SK-N-SH treated with all-trans-retinoic acid at 6 μM for 48 hours (cell line): ENCODE measurements at regions not wholly inside any gene's neighbourhood (a gene's known extent, or its start where the extent isn't known, plus 50 kb on each side); places are given as distances from the start of the nearest gene placed in this dataset.

Source experiments
- ATAC-seq: fragments of 200-7000 bp; cut with Tn5 transposase; 3 replicates; pipeline ENCODE4 v1.9.1; 2020; ENCODE audit warnings: mild to moderate bottlenecking, moderate library complexity
- ARNTL ChIP-seq: fragments of 450-650 bp; formaldehyde crosslinking; IDR thresholded peaks from 2 replicates; pipeline ENCODE4 v1.5.0; 2020; ENCODE audit warnings: low read depth, mild to moderate bottlenecking, moderate library complexity, borderline replicate concordance
- BACH2 ChIP-seq: fragments of 250-450 bp; sonication (Bioruptor Pico); IDR thresholded peaks from 2 replicates; pipeline ENCODE4 v1.9.0; 2021; ENCODE audit warnings: mild to moderate bottlenecking, borderline replicate concordance
- CSRNP3 ChIP-seq: fragments of 250-450 bp; sonication (Bioruptor Pico); IDR thresholded peaks from 2 replicates; pipeline ENCODE4 v1.5.1; 2021; ENCODE audit warnings: mild to moderate bottlenecking, moderate library complexity
- ESRRG ChIP-seq: fragments of 250-450 bp; sonication (Bioruptor Pico); IDR thresholded peaks from 2 replicates; pipeline ENCODE4 v1.6.1; 2021; ENCODE audit warnings: mild to moderate bottlenecking
- GLIS3 ChIP-seq: fragments of 250-450 bp; sonication (Bioruptor Pico); IDR thresholded peaks from 2 replicates; pipeline ENCODE4 v1.5.0; 2020; ENCODE audit warnings: mild to moderate bottlenecking, moderate library complexity
- OSR1 ChIP-seq: fragments of 250-450 bp; sonication (Bioruptor Pico); IDR thresholded peaks from 2 replicates; pipeline ENCODE4 v1.8.0; 2022; ENCODE audit warnings: moderate library complexity, mild to moderate bottlenecking, inconsistent platforms
- RARB ChIP-seq: fragments of 250-450 bp; sonication (Bioruptor Pico); IDR thresholded peaks from 2 replicates; pipeline ENCODE4 v1.8.0; 2021; ENCODE audit warnings: mild to moderate bottlenecking, moderate library complexity
- SNAI2 ChIP-seq: fragments of 250-450 bp; sonication (Bioruptor Pico); IDR thresholded peaks from 2 replicates; pipeline ENCODE4 v1.5.0; 2020; ENCODE audit warnings: mild to moderate bottlenecking, moderate library complexity
- TCF4 ChIP-seq: fragments of 250-450 bp; sonication (Bioruptor Pico); IDR thresholded peaks from 2 replicates; pipeline ENCODE4 v1.8.0; 2021; ENCODE audit warnings: mild to moderate bottlenecking, moderate library complexity, borderline replicate concordance
- ZFP3 ChIP-seq: fragments of 250-450 bp; sonication (Bioruptor Pico); IDR thresholded peaks from 2 replicates; pipeline ENCODE4 v1.5.0; 2020; ENCODE audit warnings: mild to moderate bottlenecking, moderate library complexity
- ZNF565 ChIP-seq: fragments of 450-650 bp; formaldehyde crosslinking; conservative IDR thresholded peaks from 2 replicates; pipeline ENCODE4 v1.5.0; 2020; ENCODE audit warnings: low read depth, mild to moderate bottlenecking, moderate library complexity
- ZNF70 ChIP-seq: fragments of 450-650 bp; formaldehyde crosslinking; IDR thresholded peaks from 2 replicates; pipeline ENCODE4 v1.5.0; 2020; ENCODE audit warnings: mild to moderate bottlenecking, moderate library complexity
- ZNF8 ChIP-seq: fragments of 450-650 bp; formaldehyde crosslinking; IDR thresholded peaks from 2 replicates; pipeline ENCODE4 v1.5.0; 2020; ENCODE audit warnings: mild to moderate bottlenecking, moderate library complexity
- TF ChIP-seq, protein P1 (sequence below): fragments of 250-450 bp; sonication (Bioruptor Pico); IDR thresholded peaks from 2 replicates; pipeline ENCODE4 v1.5.0; 2020; ENCODE audit warnings: mild to moderate bottlenecking, moderate library complexity
- TF ChIP-seq, protein P2 (sequence below): fragments of 250-450 bp; sonication (Bioruptor Pico); IDR thresholded peaks from 2 replicates; pipeline ENCODE4 v1.8.0; 2020; ENCODE audit warnings: mild to moderate bottlenecking, moderate library complexity, borderline replicate concordance
- TF ChIP-seq, protein P3 (sequence below): fragments of 250-450 bp; sonication (Bioruptor Pico); IDR thresholded peaks from 2 replicates; pipeline ENCODE4 v1.5.1; 2020; ENCODE audit warnings: low read depth, mild to moderate bottlenecking, moderate library complexity

- TF ChIP-seq, protein P1, sequence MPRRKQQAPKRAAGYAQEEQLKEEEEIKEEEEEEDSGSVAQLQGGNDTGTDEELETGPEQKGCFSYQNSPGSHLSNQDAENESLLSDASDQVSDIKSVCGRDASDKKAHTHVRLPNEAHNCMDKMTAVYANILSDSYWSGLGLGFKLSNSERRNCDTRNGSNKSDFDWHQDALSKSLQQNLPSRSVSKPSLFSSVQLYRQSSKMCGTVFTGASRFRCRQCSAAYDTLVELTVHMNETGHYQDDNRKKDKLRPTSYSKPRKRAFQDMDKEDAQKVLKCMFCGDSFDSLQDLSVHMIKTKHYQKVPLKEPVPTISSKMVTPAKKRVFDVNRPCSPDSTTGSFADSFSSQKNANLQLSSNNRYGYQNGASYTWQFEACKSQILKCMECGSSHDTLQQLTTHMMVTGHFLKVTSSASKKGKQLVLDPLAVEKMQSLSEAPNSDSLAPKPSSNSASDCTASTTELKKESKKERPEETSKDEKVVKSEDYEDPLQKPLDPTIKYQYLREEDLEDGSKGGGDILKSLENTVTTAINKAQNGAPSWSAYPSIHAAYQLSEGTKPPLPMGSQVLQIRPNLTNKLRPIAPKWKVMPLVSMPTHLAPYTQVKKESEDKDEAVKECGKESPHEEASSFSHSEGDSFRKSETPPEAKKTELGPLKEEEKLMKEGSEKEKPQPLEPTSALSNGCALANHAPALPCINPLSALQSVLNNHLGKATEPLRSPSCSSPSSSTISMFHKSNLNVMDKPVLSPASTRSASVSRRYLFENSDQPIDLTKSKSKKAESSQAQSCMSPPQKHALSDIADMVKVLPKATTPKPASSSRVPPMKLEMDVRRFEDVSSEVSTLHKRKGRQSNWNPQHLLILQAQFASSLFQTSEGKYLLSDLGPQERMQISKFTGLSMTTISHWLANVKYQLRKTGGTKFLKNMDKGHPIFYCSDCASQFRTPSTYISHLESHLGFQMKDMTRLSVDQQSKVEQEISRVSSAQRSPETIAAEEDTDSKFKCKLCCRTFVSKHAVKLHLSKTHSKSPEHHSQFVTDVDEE (CRISPR knock-in tag), result no peak
- TF ChIP-seq ZNF565 (CRISPR knock-in tag) (no peak), SNAI2 (CRISPR knock-in tag) (no peak), OSR1 (CRISPR knock-in tag) (no peak)
- TF ChIP-seq, all 23 proteins: peak for 0
Measured at GRCh38 chr2:129113776-129114175, 795.1 kb upstream of the HS6ST1 start (continued).

DNA sequence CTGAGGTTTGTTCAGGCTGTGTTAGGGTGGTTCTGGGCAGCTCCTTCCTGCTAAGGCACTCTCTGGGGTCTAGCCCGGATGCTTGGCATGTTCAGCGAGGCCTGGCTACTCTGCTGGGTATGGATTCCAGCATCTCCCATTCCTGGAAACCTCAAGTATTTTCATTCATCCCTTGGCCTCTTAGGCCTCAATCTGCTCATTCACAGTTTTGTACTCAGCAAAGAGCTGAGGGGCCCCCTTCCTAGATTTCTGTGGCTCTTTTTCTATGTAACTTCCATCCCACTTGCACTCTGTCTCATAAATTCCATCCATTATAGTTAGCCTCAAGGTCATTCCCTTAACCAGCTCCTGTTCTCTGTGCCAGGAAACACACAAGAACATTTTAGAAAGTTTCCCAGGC, 798.8 kb upstream of the HS6ST1 start:
- no peak for ATAC-seq
- TF ChIP-seq RARB (CRISPR knock-in tag) (no peak), ZNF8 (CRISPR knock-in tag) (no peak)
- TF ChIP-seq, protein P2, sequence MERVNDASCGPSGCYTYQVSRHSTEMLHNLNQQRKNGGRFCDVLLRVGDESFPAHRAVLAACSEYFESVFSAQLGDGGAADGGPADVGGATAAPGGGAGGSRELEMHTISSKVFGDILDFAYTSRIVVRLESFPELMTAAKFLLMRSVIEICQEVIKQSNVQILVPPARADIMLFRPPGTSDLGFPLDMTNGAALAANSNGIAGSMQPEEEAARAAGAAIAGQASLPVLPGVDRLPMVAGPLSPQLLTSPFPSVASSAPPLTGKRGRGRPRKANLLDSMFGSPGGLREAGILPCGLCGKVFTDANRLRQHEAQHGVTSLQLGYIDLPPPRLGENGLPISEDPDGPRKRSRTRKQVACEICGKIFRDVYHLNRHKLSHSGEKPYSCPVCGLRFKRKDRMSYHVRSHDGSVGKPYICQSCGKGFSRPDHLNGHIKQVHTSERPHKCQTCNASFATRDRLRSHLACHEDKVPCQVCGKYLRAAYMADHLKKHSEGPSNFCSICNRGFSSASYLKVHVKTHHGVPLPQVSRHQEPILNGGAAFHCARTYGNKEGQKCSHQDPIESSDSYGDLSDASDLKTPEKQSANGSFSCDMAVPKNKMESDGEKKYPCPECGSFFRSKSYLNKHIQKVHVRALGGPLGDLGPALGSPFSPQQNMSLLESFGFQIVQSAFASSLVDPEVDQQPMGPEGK (CRISPR knock-in tag), result no peak

GRCh38 chr2:129118296-129118695, 799.6 kb upstream of the HS6ST1 start:
- ATAC-seq, result no peak
- TF ChIP-seq ZNF8 (CRISPR knock-in tag) (no peak), BACH2 (CRISPR knock-in tag) (no peak), OSR1 (CRISPR knock-in tag) (no peak), TCF4 (CRISPR knock-in tag) (no peak), ZNF70 (CRISPR knock-in tag) (no peak), ESRRG (CRISPR knock-in tag) (no peak), GLIS3 (CRISPR knock-in tag) (no peak), ZNF565 (CRISPR knock-in tag) (no peak), ARNTL (CRISPR knock-in tag) (no peak), CSRNP3 (no peak), SNAI2 (CRISPR knock-in tag) (no peak), ZFP3 (no peak)
- TF ChIP-seq, protein P3, sequence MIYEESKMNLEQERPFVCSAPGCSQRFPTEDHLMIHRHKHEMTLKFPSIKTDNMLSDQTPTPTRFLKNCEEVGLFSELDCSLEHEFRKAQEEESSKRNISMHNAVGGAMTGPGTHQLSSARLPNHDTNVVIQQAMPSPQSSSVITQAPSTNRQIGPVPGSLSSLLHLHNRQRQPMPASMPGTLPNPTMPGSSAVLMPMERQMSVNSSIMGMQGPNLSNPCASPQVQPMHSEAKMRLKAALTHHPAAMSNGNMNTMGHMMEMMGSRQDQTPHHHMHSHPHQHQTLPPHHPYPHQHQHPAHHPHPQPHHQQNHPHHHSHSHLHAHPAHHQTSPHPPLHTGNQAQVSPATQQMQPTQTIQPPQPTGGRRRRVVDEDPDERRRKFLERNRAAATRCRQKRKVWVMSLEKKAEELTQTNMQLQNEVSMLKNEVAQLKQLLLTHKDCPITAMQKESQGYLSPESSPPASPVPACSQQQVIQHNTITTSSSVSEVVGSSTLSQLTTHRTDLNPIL (CRISPR knock-in tag), result no peak
- TF ChIP-seq, protein P1 (CRISPR knock-in tag), result no peak
- TF ChIP-seq, protein P2 (CRISPR knock-in tag), result no peak
